Astrocyte of the cerebellum (primary cell): ENCODE measurements at regions not wholly inside any gene's neighbourhood (a gene's known extent, or its start where the extent isn't known, plus 50 kb on each side); places are given as distances from the start of the nearest gene placed in this dataset.

Source experiments
- DNase-seq: peaks from one replicate; pipeline ENCODE4 v3.0.0-alpha.2; 2011; ENCODE audit warnings: low read depth
- H3K4me3 ChIP-seq: 2 replicates; pipeline ENCODE4 v1.5.1; 2011; ENCODE audit warnings: mild to moderate bottlenecking, low read depth, low read length, moderate library complexity
- CTCF ChIP-seq: IDR thresholded peaks from 2 replicates; pipeline ENCODE4 v1.5.1; 2012; ENCODE audit warnings: low read length, low read depth, moderate library complexity, mild to moderate bottlenecking; ENCODE audit errors: missing control alignments
- in situ Hi-C: cut with HindIII; loops from 2 replicates; pipeline ENCODE4 v1.10.0; 2017; ENCODE audit warnings: low sequenced_read_pairs

GRCh38 chr10:10434312-10434711 lies 583.4 kb upstream of the CELF2 start:
- in situ Hi-C loops: no loop called here
- no peak for TF ChIP-seq CTCF
- no peak overlapping the region for H3K4me3 ChIP-seq
- DNase-seq: no peak

- TF ChIP-seq CTCF: no peak
- in situ Hi-C loops: no loop called here
- DNase-seq: no peak
- no peak overlapping the region for H3K4me3 ChIP-seq
Observed at GRCh38 chr10:10437886-10438285, 579.8 kb upstream of the CELF2 start.

- H3K4me3 ChIP-seq: no peak overlapping the region
- no peak for TF ChIP-seq CTCF
- in situ Hi-C loops: no loop called here
- no peak for DNase-seq
Observed at GRCh38 chr10:10438335-10439100, 579.2 kb upstream of the CELF2 start.

- no peak overlapping the region for H3K4me3 ChIP-seq
- DNase-seq: no peak
- in situ Hi-C loops: no loop called here
- TF ChIP-seq CTCF: no peak
Observed at GRCh38 chr10:10456856-10457255, 560.8 kb upstream of the CELF2 start.

- DNase-seq: no peak
- TF ChIP-seq CTCF: no peak
- in situ Hi-C loops: no loop called here
- no peak overlapping the region for H3K4me3 ChIP-seq
Observed at GRCh38 chr10:10460451-10460850, 557.2 kb upstream of the CELF2 start.

GRCh38 chr10:10462151-10462941 lies 555.3 kb upstream of the CELF2 start:
- DNase-seq: no peak
- in situ Hi-C loops: no loop called here
- no peak for TF ChIP-seq CTCF
- H3K4me3 ChIP-seq: no peak overlapping the region
